ENCODE measurements at regions not wholly inside any gene's neighbourhood (a gene's known extent, or its start where the extent isn't known, plus 50 kb on each side); places are given as distances from the start of the nearest gene placed in this dataset.

DNA sequence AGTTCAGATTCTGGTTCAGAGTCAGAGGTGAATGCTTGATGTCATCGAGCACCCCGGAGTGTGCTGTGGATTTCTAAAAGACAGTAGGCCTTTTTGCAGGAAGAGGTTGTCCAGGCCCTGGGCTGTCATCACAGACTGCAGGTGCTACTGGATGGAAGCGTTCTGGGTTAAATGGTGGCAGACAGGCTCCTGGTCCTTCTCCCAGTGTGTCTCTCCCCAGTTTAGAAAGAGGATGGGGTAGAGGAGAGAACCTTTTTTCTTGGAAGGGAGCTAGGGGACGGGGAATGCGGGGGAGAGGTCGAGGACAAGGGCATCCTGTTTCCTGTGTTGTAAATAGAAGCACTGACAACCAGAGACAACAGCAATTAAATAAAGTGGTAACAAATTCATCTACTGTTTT lies 102.3 kb upstream of the NUDT6 start:
- TF ChIP-seq, protein P1, sequence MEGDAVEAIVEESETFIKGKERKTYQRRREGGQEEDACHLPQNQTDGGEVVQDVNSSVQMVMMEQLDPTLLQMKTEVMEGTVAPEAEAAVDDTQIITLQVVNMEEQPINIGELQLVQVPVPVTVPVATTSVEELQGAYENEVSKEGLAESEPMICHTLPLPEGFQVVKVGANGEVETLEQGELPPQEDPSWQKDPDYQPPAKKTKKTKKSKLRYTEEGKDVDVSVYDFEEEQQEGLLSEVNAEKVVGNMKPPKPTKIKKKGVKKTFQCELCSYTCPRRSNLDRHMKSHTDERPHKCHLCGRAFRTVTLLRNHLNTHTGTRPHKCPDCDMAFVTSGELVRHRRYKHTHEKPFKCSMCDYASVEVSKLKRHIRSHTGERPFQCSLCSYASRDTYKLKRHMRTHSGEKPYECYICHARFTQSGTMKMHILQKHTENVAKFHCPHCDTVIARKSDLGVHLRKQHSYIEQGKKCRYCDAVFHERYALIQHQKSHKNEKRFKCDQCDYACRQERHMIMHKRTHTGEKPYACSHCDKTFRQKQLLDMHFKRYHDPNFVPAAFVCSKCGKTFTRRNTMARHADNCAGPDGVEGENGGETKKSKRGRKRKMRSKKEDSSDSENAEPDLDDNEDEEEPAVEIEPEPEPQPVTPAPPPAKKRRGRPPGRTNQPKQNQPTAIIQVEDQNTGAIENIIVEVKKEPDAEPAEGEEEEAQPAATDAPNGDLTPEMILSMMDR (conservative IDR thresholded peaks at IDR 0.05; ENCODE audit: low read depth, low read length): no peak
- TF ChIP-seq, protein P2, sequence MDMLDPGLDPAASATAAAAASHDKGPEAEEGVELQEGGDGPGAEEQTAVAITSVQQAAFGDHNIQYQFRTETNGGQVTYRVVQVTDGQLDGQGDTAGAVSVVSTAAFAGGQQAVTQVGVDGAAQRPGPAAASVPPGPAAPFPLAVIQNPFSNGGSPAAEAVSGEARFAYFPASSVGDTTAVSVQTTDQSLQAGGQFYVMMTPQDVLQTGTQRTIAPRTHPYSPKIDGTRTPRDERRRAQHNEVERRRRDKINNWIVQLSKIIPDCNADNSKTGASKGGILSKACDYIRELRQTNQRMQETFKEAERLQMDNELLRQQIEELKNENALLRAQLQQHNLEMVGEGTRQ (IDR thresholded peaks at IDR 0.05; ENCODE audit: low read depth, low read length): no peak
- no peak for TF ChIP-seq POLR2A (IDR thresholded peaks at IDR 0.05; ENCODE audit: low read depth, low read length)
